ENCODE measurements at regions not wholly inside any gene's neighbourhood (a gene's known extent, or its start where the extent isn't known, plus 50 kb on each side); places are given as distances from the start of the nearest gene placed in this dataset.

- Histone ChIP-seq H3K27me3 (ENCODE audit: insufficient read depth) (no peaks in the 10 kb centered on the region), H3K27ac (ENCODE audit: low read depth) (no peak overlapping the region), H3K4me1 (ENCODE audit: insufficient read depth) (no peaks in the 10 kb centered on the region), H2AFZ (no peak overlapping the region), H4K20me1 (replicated peaks; ENCODE audit: insufficient read depth) (no peaks in the 10 kb centered on the region), H3K79me2 (replicated peaks; ENCODE audit: insufficient read depth) (no peaks in the 10 kb centered on the region), H3K36me3 (ENCODE audit: insufficient read depth) (no peaks in the 10 kb centered on the region), H3K9me2 (ENCODE audit: insufficient read depth) (no peaks in the 10 kb centered on the region), H3K4me3 (no peak overlapping the region), H3F3A (replicated peaks; ENCODE audit: low read depth) (no peaks in the 10 kb centered on the region), H3K4me2 (no peak overlapping the region)
- no peak for DNase-seq (ENCODE audit: low spot score)
- no peaks in the 10 kb centered on the region for H3K27me3 Mint-ChIP-seq (ENCODE audit: insufficient read depth, low read depth, poor library complexity)
- H3K27ac Mint-ChIP-seq, result no peak overlapping the region
- H3K36me3 Mint-ChIP-seq (ENCODE audit: low read depth), result no peaks in the 10 kb centered on the region
- H3K9me3 Mint-ChIP-seq, result no peaks in the 10 kb centered on the region; the same call in 2 of the 3 replicates
- no peak for TF ChIP-seq STAT1 (IDR thresholded peaks at IDR 0.05; ENCODE audit: unreplicated experiment)
- TF ChIP-seq CTCF (conservative IDR thresholded peaks at IDR 0.05; ENCODE audit: low read depth in 2 of 2), result no peak
- TF ChIP-seq ZNF331 (CRISPR knock-in tag; IDR thresholded peaks at IDR 0.05; ENCODE audit: low read depth), result no peak
- TF ChIP-seq, protein P1, sequence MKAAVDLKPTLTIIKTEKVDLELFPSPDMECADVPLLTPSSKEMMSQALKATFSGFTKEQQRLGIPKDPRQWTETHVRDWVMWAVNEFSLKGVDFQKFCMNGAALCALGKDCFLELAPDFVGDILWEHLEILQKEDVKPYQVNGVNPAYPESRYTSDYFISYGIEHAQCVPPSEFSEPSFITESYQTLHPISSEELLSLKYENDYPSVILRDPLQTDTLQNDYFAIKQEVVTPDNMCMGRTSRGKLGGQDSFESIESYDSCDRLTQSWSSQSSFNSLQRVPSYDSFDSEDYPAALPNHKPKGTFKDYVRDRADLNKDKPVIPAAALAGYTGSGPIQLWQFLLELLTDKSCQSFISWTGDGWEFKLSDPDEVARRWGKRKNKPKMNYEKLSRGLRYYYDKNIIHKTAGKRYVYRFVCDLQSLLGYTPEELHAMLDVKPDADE (IDR thresholded peaks at IDR 0.05), result no peak
- no peak for TF ChIP-seq JUNB (IDR thresholded peaks at IDR 0.05; ENCODE audit: unreplicated experiment)
- TF ChIP-seq POLR2AphosphoS5 (IDR thresholded peaks at IDR 0.05; ENCODE audit: low read depth), result no peak
- no peak for TF ChIP-seq ZNF462 (CRISPR knock-in tag; IDR thresholded peaks at IDR 0.05)
- no peak for TF ChIP-seq NANOG (IDR thresholded peaks at IDR 0.05; ENCODE audit: borderline replicate concordance)
- no peak for TF ChIP-seq ZNF114 (CRISPR knock-in tag; IDR thresholded peaks at IDR 0.05)
- TF ChIP-seq CREB1 (CRISPR knock-in tag; IDR thresholded peaks at IDR 0.05; ENCODE audit: low read depth), result no peak
- TF ChIP-seq REST (IDR thresholded peaks at IDR 0.05; ENCODE audit: unreplicated experiment), result no peak
- no peak for TF ChIP-seq EZH2phosphoT487 (IDR thresholded peaks at IDR 0.05; ENCODE audit: unreplicated experiment)
- no peak overlapping the region for H3K4me3 Mint-ChIP-seq
- no peaks in the 10 kb centered on the region for H3K4me1 Mint-ChIP-seq
- ATAC-seq, result no peak
Measured at GRCh38 chr13:22821589-22821988, 359.2 kb upstream of the SGCG start.

Data from GM23338 (cell line).